ENCODE measurements at regions not wholly inside any gene's neighbourhood (a gene's known extent, or its start where the extent isn't known, plus 50 kb on each side); places are given as distances from the start of the nearest gene placed in this dataset.
A peak's percentile ranks its signal among the peaks of the same experiment; 100 is the strongest.

GRCh38 chr4:125801373-125801772 lies 486.6 kb downstream of the FAT4 start:
- Histone ChIP-seq H3K27ac (ENCODE audit: insufficient read depth, low read length) (no peak overlapping the region), H3K36me3 (ENCODE audit: control insufficient read depth, insufficient read depth, low read length) (no peaks in the 10 kb centered on the region), H3K4me3 (replicated peaks in 1 of 4; ENCODE audit: control extremely low read depth in 1 of 4, insufficient read depth in 1 of 4, low read depth in 3 of 4, low read length in 4 of 4) (no peak overlapping the region), H3K4me1 (ENCODE audit: control insufficient read depth, extremely low read depth, insufficient read depth, low read length) (no peaks in the 10 kb centered on the region), H3K9ac (ENCODE audit: insufficient read depth, low read length) (no peak overlapping the region), H4K20me1 (ENCODE audit: control insufficient read depth, extremely low read depth, insufficient read depth, low read length) (no peaks in the 10 kb centered on the region), H3K4me2 (ENCODE audit: extremely low read depth, insufficient read depth, low read length) (no peak overlapping the region), H3K79me2 (ENCODE audit: control insufficient read depth, insufficient read depth, low read length) (no peaks in the 10 kb centered on the region), H2AFZ (ENCODE audit: low read length) (no peak overlapping the region), H3K9me3 (ENCODE audit: control insufficient read depth, insufficient read depth, low read depth, low read length) (no peaks in the 10 kb centered on the region), H3K27me3 (ENCODE audit: control insufficient read depth, insufficient read depth, low read length) (no peaks in the 10 kb centered on the region)
- peak; percentile 12 to 54 for DNase-seq (ENCODE audit: low read depth in 2 of 2)
- no peak for TF ChIP-seq EZH2 (IDR thresholded peaks at IDR 0.05; ENCODE audit: low read length, missing control alignments)
- no peak for TF ChIP-seq CTCF (conservative IDR thresholded peaks at IDR 0.05 in 1 of 2, IDR thresholded peaks at IDR 0.05 in 1 of 2; ENCODE audit: low read depth in 1 of 2, low read length in 2 of 2)

GRCh38 chr4:125801924-125802323 lies 487.2 kb downstream of the FAT4 start:
- Histone ChIP-seq H2AFZ (ENCODE audit: low read length) (no peak overlapping the region), H4K20me1 (ENCODE audit: control insufficient read depth, extremely low read depth, insufficient read depth, low read length) (no peaks in the 10 kb centered on the region), H3K9ac (ENCODE audit: insufficient read depth, low read length) (no peak overlapping the region), H3K36me3 (ENCODE audit: control insufficient read depth, insufficient read depth, low read length) (no peaks in the 10 kb centered on the region), H3K79me2 (ENCODE audit: control insufficient read depth, insufficient read depth, low read length) (no peaks in the 10 kb centered on the region), H3K27me3 (ENCODE audit: control insufficient read depth, insufficient read depth, low read length) (no peaks in the 10 kb centered on the region), H3K27ac (ENCODE audit: insufficient read depth, low read length) (no peak overlapping the region), H3K4me1 (ENCODE audit: control insufficient read depth, extremely low read depth, insufficient read depth, low read length) (no peaks in the 10 kb centered on the region), H3K4me3 (replicated peaks in 1 of 4; ENCODE audit: control extremely low read depth in 1 of 4, insufficient read depth in 1 of 4, low read depth in 3 of 4, low read length in 4 of 4) (no peak overlapping the region), H3K4me2 (ENCODE audit: extremely low read depth, insufficient read depth, low read length) (no peak overlapping the region), H3K9me3 (ENCODE audit: control insufficient read depth, insufficient read depth, low read depth, low read length) (no peaks in the 10 kb centered on the region)
- no peak for TF ChIP-seq CTCF (conservative IDR thresholded peaks at IDR 0.05 in 1 of 2, IDR thresholded peaks at IDR 0.05 in 1 of 2; ENCODE audit: low read depth in 1 of 2, low read length in 2 of 2)
- no peak for TF ChIP-seq EZH2 (IDR thresholded peaks at IDR 0.05; ENCODE audit: low read length, missing control alignments)
- no peak for DNase-seq (ENCODE audit: low read depth in 2 of 2)

- Histone ChIP-seq H3K79me2 (ENCODE audit: control insufficient read depth, insufficient read depth, low read length) (no peaks in the 10 kb centered on the region), H3K4me2 (ENCODE audit: extremely low read depth, insufficient read depth, low read length) (no peak overlapping the region), H2AFZ (ENCODE audit: low read length) (no peak overlapping the region)
Measured at GRCh38 chr4:125808022-125808421, 493.3 kb downstream of the FAT4 start.

More at GRCh38 chr4:125808022-125808421, 493.3 kb downstream of the FAT4 start:
- H3K4me3 ChIP-seq (replicated peaks in 1 of 4; ENCODE audit: control extremely low read depth in 1 of 4, insufficient read depth in 1 of 4, low read depth in 3 of 4, low read length in 4 of 4): no peak overlapping the region
- no peak overlapping the region for H3K27ac ChIP-seq (ENCODE audit: insufficient read depth, low read length)
- H3K9ac ChIP-seq (ENCODE audit: insufficient read depth, low read length): no peak overlapping the region
- DNase-seq (ENCODE audit: low read depth in 2 of 2): no peak
- no peaks in the 10 kb centered on the region for H3K27me3 ChIP-seq (ENCODE audit: control insufficient read depth, insufficient read depth, low read length)
- H3K36me3 ChIP-seq (ENCODE audit: control insufficient read depth, insufficient read depth, low read length): no peaks in the 10 kb centered on the region
- H4K20me1 ChIP-seq (ENCODE audit: control insufficient read depth, extremely low read depth, insufficient read depth, low read length): no peaks in the 10 kb centered on the region
- no peaks in the 10 kb centered on the region for H3K9me3 ChIP-seq (ENCODE audit: control insufficient read depth, insufficient read depth, low read depth, low read length)
- H3K4me1 ChIP-seq (ENCODE audit: control insufficient read depth, extremely low read depth, insufficient read depth, low read length): no peaks in the 10 kb centered on the region
- TF ChIP-seq EZH2 (IDR thresholded peaks at IDR 0.05; ENCODE audit: low read length, missing control alignments) (no peak), CTCF (conservative IDR thresholded peaks at IDR 0.05 in 1 of 2, IDR thresholded peaks at IDR 0.05 in 1 of 2; ENCODE audit: low read depth in 1 of 2, low read length in 2 of 2) (no peak)

Measured in fibroblast of lung (primary cell).